ENCODE measurements at regions not wholly inside any gene's neighbourhood (a gene's known extent, or its start where the extent isn't known, plus 50 kb on each side); places are given as distances from the start of the nearest gene placed in this dataset.

- Histone ChIP-seq H3K9ac (ENCODE audit: low read depth in 1 of 2, low read length in 2 of 2) (no peak overlapping the region), H3K4me1 (ENCODE audit: control insufficient read depth in 4 of 4, insufficient read depth in 4 of 4, low read length in 3 of 4) (no peaks in the 10 kb centered on the region), H3K36me3 (ENCODE audit: control insufficient read depth in 4 of 4, insufficient read depth in 3 of 4, low read depth in 1 of 4, low read length in 3 of 4) (no peaks in the 10 kb centered on the region), H3K4me3 (ENCODE audit: low read depth in 1 of 3, low read length in 3 of 3) (no peak overlapping the region), H3K27ac (ENCODE audit: low read depth in 1 of 2, low read length in 2 of 2) (no peak overlapping the region), H3K27me3 (ENCODE audit: control insufficient read depth in 4 of 4, insufficient read depth in 4 of 4, low read length in 3 of 4) (no peaks in the 10 kb centered on the region), H3K9me3 (ENCODE audit: control insufficient read depth in 4 of 4, low read length in 3 of 4) (no peaks in the 10 kb centered on the region)
- TF ChIP-seq FOXA1 (IDR thresholded peaks at IDR 0.05) (no peak), HNF4G (IDR thresholded peaks at IDR 0.05) (no peak), RAD21 (IDR thresholded peaks at IDR 0.05) (no peak), TAF1 (conservative IDR thresholded peaks at IDR 0.05) (no peak), EGR1 (IDR thresholded peaks at IDR 0.05; ENCODE audit: low read depth in 2 of 2) (no peak), ATF3 (IDR thresholded peaks at IDR 0.05) (no peak), FOXA2 (IDR thresholded peaks at IDR 0.05) (no peak), RXRA (IDR thresholded peaks at IDR 0.05) (no peak), JUND (IDR thresholded peaks at IDR 0.05) (no peak), CTCF (IDR thresholded peaks at IDR 0.05; ENCODE audit: low read depth, low read length, missing input control) (no peak)
- 91% methylated on average over 1 of the region's 1 CpG for WGBS
- DNase-seq (ENCODE audit: low spot score), result no peak
Measured at GRCh38 chr11:30733748-30734147, 147.6 kb upstream of the MPPED2 start.

- Histone ChIP-seq H3K27ac (ENCODE audit: low read depth in 1 of 2, low read length in 2 of 2) (no peak overlapping the region), H3K36me3 (ENCODE audit: control insufficient read depth in 4 of 4, insufficient read depth in 3 of 4, low read depth in 1 of 4, low read length in 3 of 4) (no peaks in the 10 kb centered on the region), H3K9me3 (ENCODE audit: control insufficient read depth in 4 of 4, low read length in 3 of 4) (no peaks in the 10 kb centered on the region), H3K27me3 (ENCODE audit: control insufficient read depth in 4 of 4, insufficient read depth in 4 of 4, low read length in 3 of 4) (no peaks in the 10 kb centered on the region), H3K9ac (ENCODE audit: low read depth in 1 of 2, low read length in 2 of 2) (no peak overlapping the region), H3K4me3 (ENCODE audit: low read depth in 1 of 3, low read length in 3 of 3) (no peak overlapping the region), H3K4me1 (ENCODE audit: control insufficient read depth in 4 of 4, insufficient read depth in 4 of 4, low read length in 3 of 4) (no peaks in the 10 kb centered on the region)
- no peak for TF ChIP-seq EGR1 (IDR thresholded peaks at IDR 0.05; ENCODE audit: low read depth in 2 of 2)
- no peak for TF ChIP-seq GABPA (IDR thresholded peaks at IDR 0.05 in 1 of 2, conservative IDR thresholded peaks at IDR 0.05 in 1 of 2)
- no peak for TF ChIP-seq FOXA1 (IDR thresholded peaks at IDR 0.05)
- TF ChIP-seq HNF4A (conservative IDR thresholded peaks at IDR 0.05), result no peak
- TF ChIP-seq RAD21 (IDR thresholded peaks at IDR 0.05), result no peak
- TF ChIP-seq RXRA (IDR thresholded peaks at IDR 0.05), result no peak
- TF ChIP-seq CTCF (IDR thresholded peaks at IDR 0.05; ENCODE audit: low read depth, low read length, missing input control), result no peak
- TF ChIP-seq TAF1 (conservative IDR thresholded peaks at IDR 0.05), result no peak
- no peak for TF ChIP-seq MAX (IDR thresholded peaks at IDR 0.05)
- no peak for TF ChIP-seq REST (IDR thresholded peaks at IDR 0.05)
- no peak for TF ChIP-seq YY1 (IDR thresholded peaks at IDR 0.05)
- TF ChIP-seq NR2F2 (IDR thresholded peaks at IDR 0.05), result no peak
- no peak for TF ChIP-seq FOXA2 (IDR thresholded peaks at IDR 0.05)
- no peak for TF ChIP-seq SP1 (IDR thresholded peaks at IDR 0.05)
- no peak for TF ChIP-seq HNF4G (IDR thresholded peaks at IDR 0.05)
- TF ChIP-seq ATF3 (IDR thresholded peaks at IDR 0.05), result no peak
- TF ChIP-seq JUND (IDR thresholded peaks at IDR 0.05), result no peak
- TF ChIP-seq ZBTB33 (IDR thresholded peaks at IDR 0.05), result no peak
- DNase-seq (ENCODE audit: low spot score), result no peak
- 77% methylated on average over 1 of the region's 1 CpG for WGBS
Measured at GRCh38 chr11:30730011-30730410, 143.9 kb upstream of the MPPED2 start.

Data from liver (tissue), 8 donors.